Hematopoietic multipotent progenitor cell treated with erythropoietin and hydrocortisone succinate and interleukin-3 and kit ligand, for 6 days (in vitro differentiated cells): ENCODE measurements at regions not wholly inside any gene's neighbourhood (a gene's known extent, or its start where the extent isn't known, plus 50 kb on each side); places are given as distances from the start of the nearest gene placed in this dataset.
"Not testable (repeated sequence)": the region's sequence is repeated elsewhere in the genome, so short reads cannot be mapped to it uniquely, and the experiment has no call there.

Experiments used
- DNase-seq: peaks from one replicate; pipeline ENCODE4 v3.0.0-alpha.2; 2015

DNA sequence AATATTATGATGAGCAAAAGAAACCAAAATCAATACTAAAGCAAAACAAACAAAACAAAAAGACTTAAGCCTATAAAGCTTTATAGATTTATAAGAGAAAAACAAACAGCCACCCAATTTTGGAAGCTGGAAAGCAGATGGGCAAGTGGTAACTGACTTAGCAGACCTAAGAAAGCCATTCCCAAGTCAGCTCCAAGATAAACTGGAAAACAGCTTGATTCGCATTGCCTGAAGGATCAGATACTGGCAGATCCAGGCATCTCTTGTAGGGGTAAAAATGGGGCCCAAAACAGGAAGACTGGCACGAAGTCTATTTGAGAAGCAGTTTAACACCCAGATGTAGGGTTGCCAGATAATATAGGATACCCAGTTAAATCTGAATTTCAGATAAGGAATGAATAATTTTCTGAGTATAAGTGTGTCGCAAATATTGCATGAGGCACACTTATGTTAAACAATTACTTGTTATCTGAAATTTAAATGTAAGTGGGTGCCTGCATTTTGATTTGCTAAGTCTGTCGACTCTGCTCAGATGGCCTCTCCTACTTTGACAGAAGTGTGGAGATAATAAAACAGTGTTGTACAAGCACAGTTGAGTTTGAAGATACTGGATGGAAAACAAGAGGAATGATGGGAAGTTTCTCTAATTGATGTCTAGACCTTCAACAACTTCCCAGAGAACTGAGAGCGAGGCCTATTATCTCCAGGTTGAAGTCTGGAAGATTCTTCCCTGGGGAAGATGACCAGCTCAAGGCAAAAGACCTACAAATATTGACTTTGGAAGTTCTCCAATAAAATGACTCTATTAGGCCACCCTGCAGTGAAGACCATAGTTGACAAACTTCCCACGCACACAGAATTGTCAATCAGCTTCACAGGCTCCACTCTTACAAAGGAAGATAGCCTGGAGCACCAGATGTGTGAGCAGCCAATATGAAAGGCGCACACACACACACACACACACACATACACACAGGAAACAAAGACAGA is 113.4 kb downstream of the FAM50B start:
- DNase-seq, result no peak

DNA sequence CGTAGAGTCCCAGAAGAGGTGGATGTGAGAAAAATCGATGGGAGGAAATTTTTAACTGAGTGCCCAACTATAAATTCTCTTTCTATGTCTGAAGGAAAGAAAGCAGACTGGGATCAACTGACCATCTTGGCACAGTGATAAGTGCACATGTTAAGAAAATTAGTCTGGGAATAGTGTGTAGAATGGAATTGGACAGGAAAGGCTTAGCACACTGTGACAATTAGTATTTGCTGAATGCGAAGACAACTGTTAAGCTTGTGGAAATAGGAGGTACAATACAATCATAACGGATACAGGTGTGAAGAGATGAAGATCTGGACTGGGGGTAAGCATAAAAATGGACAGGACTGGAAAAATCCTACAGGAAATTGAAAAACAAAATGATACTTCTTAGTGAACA is 114.3 kb downstream of the FAM50B start:
- no peak for DNase-seq

DNA sequence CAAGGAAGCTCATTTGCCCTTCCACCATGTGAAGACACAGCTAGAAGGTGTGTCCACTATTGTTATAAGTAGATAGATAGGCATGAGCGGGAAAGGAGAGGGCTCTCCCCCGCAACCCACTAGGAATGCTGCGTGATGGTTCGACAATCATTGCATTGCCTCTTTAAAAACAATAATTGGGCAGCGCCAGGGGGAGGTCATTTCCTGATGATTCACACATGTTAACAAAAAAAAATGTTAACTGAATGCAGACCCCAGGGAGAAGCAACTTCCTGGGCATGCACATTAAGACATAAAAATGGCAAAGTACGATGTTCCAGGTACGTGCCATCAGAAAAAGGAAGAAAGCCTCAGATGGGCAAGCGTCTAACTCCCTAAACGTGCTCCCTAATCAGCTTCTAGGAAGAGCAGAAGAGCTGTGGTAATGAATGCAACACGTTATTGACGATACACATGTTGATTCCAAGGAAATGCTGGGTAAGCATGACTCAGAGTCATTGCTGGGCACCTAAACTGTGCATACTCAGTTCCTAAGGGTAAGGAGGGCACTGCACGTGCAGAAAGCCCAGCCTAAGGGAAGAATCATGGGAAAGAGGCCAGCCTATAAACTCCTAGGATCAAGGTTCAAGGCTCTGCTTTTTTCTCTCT is 113.7 kb downstream of the FAM217A start:
- no peak for DNase-seq

DNA sequence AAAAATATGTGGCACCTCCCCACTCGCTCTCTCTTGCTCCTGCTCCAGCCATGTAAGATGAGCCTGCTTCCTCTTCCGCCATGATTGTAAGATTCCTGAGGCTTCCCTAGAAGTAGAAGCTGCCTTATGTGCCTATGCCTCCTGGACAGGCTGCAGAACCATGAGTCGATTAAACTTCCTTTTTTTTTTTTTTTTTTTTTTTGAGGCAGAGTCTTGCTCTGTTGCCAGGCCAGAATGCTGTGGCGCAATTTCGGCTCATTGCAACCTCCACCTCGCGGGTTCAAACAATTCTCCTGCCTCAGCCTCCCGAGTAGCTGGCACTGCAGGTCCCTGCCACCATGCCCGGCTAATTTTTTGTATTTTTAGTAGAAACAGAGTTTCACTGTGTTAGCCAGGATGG is 112.5 kb downstream of the FAM217A start:
- DNase-seq, result no peak

DNA sequence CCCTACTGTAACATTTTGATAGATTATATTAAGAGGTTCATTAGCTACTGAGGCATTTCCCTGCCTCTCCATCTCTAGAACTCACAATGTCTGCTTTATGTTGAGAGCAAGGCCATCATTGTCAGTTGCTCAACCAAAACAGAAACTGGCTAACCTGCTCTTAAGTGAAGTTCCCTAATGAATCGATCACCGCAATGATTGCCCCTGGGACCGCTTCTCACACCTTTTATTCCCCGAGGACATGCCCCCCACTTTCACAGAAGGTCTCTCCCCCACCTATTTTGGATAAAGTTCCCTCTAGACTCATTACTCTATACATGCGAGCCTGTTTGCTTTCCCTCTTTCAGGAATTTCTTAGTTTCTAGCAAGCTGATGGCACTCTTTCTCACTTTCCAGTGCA is 108.8 kb downstream of the FAM217A start:
- no peak for DNase-seq

DNA sequence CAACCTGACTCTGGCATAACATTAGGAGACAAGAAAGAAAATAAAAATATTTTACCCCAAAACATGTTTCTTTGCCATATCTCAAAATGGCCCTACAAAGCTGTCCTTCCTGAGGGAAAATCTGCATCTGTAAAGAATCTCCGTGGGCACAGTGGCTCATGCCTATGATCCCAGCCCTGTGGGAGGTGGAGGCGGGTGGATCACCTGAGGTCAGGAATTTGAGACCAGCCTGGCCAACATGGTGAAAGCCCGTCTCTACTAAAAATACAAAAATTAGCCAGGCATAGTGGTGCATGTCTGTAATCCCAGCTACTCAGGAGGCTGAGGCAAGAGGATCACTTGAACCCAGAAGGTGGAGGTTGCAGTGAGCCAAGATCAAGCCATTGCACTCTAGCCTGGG is 105.8 kb downstream of the FAM217A start:
- DNase-seq, result not testable (repeated sequence)

DNA sequence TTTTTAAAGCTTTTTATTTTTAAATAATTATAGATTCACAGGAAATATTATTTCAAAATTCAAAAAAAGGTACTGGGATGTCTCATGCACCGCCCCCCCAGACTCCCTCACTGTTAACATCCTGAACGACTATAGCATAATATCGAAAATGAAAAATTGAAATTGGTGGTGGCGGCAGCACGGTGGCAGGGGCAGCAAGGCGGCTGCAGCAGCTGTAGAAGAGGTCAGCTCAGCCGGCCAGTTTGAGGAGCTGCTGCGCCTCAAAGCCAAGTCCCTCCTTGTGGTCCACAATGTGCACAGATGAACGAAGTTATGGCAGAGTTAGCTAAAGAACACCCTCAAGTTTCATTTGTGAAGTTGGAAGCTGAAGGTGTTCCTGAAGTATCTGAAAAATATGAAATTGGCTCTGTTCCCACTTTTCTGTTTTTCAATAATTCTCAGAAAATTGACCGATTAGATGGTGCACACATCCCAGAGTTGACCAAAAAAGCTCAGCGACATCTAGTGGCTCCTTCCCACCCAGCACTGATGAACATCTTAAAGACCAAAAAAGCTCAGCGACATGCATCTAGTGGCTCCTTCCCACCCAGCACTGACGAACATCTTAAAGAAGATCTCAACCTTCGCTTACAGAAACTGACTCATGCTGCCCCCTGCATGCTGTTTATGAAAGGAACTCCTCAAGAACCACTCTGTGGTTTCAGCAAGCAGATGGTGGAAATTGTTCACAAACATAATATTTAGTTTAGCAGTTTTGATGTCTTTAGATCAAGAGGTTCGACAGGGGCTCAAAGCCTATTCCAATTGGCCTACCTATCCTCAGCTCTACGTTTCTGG is 100.8 kb downstream of the FAM217A start:
- peak; percentile 89 for DNase-seq

DNA sequence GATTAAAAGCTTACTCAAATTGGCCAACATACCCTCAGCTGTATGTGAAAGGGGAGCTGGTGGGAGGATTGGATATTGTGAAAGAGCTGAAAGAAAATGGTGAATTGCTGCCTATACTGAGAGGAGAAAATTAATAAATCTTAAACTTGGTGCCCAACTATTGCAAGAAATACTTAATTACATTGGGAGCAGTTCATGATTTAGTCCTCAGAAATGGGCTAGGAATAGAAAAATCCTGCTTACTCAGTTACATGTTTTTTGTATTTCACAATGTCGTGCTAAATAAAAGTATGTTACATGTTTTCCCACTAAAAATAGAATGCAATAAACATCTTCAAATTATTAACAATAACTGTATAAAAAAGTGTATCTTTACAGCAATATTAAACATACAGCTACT is 100.0 kb downstream of the FAM217A start:
- not testable (repeated sequence) for DNase-seq

DNA sequence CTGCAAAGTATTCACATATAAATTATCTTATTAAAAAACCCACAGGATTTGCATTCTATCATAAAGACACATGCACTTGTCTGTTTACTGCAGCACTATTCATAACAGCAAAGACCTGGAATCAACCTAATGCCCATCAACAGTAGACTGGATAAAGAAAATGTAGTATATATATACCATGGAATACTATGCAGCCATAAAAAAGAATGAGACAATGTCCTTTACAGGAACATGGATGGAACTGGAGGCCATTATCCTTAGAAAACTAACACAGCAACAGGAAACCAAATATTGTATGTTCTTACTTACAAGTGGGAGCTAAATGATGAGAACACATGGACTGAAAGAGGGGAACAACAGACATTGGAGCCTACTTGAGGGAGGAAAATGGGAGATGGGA is 97.0 kb downstream of the FAM217A start:
- no peak for DNase-seq

DNA sequence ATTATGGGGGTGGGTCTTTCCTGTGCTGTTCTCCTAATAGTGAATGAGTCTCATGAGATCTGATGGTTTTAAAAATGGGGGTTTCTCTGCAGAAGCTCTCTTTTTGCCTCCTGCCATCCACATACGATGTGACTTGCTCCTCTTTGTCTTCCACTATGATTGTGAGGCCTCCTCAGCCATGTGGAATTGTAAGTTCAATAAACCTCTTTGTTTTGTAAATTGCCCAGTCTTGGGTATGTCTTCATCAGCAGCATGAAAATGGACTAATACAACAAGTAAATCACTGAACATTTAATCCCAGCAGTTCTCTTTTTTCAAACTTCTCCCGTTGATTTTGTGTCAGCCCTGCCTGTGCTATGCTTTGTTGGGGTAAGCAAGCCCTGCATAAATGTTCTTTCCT is 95.2 kb downstream of the FAM217A start:
- no peak for DNase-seq

DNA sequence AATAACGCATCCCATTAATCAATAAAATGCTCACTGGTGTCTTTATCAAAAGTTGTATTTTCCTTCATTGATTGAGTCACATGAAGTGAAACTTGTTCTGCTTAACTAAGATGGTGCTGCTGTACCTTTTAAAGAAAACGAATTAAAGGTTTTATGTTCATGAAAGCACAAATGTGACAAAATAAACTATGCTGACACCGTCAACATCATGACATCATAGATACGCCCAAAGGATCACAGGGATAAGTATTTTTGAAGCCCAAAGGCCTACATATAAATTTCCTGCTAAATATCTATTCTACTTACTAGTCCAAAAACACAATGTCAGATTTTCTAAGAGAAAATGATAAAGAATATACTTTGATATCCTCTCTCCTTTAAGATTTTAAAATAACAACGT is 94.4 kb downstream of the FAM217A start:
- DNase-seq, result no peak

DNA sequence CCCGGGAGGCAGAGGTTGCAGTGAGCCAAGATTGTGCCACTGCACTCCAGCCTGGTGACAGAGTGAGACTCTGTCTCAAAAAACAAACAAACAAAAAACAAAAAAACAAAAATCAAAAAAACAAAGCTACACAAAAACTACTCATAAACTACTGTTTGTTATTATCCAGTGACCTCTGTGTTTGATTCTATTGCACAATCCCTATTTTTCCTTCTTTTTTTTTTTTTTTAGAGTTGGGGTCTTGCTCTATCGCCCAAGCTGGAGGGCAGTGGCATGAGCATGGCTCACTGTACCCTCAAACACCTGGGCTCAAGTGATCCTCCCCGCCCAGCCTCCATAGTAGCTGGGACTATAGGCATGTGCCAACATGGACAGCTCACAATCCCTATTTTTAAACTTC is 92.7 kb downstream of the FAM217A start:
- DNase-seq, result no peak

DNA sequence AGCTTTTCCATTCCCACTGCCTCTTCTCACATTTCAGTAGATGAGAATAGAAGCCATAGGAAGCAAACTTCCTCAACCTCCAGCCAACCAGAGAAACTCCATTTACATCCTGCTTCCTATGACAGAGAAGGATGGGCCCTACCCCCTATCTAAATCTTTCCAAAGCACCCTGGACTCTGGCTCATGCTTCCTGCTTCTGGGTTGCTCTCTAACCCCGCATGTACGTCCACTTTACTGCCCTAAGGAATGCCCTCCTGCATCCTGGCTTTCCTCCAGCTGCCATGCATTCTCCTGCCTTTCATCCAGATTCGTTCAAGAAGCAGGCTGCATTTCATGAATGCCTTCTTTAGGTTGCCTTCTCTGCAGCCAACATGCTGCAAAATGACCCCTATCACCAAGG is 91.9 kb downstream of the FAM217A start:
- no peak for DNase-seq

DNA sequence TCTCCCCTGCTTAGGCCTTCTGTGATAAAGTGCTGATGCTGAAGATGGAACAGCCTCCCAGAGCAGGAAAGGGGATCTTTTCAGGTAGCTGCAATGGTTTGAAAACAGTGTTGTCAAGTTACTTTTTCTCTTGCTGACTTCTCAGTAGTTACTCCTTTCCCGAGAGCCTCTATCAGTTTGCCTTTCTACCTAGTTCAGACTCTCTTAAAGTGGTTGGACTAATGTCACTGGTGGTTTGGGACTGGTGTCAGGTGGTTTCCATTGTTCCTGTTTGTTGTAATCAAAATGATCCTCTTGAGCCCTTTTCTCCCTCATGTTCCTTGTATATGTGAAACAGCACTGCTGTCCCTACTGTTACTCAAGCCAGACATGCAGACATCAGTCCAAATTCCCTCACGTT is 91.4 kb downstream of the FAM217A start:
- no peak for DNase-seq

DNA sequence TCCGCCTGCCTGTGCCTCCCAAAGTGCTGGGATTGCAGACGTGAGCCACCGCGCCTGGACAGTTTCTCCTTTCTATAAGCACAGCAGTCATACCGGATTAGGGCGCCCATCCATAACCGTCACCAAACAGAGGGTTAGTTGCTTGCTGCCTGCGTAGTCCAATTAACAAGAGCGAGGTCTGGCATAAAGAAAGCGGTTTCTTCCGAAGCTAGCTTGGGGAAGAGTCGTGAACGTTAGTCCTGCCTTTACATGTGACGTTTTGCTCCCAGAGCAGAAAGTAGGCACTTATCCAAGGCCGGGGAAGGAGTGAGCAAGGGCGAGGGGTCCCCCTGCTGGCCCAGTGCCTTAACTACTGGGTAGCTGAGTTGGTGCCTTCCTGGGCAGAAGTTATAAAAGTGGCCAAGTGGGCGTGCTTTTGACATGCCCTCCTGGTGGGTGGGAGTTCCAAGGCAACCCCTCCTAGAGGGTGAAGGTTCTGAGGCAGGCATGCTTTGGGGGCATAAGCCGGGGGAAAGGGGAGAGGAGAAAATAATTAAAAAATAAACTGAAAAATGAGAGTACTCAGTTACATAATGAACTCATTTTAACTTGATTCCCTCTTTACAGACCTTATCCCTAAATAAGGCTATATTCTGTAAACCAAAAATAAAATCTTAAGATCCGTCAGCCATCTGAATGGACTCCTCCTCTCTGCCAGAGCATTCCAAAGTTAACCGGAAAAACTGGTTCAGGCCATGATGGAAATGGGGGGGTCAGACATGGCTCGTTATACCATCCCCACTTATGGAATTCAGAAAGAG is 88.0 kb downstream of the FAM217A start:
- DNase-seq, result peak; percentile 93

DNA sequence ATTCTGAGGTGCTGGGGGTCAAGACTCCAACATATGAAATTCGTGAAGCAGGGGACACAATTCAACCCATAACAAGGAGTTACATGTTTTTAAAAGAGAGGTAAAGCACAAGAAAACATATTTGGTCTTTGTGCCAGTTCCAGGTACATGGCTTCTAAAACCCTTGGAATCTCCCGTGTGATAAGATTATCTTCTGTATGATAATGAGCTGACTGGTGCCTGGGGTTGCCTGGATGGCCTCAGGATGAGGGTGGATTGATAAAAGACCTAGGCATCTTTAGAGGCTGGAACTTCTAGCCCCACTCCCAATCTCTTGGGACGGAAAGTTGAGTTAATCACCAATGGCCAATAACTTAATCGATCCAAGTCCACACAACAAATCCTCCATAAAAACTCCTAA is 87.0 kb downstream of the FAM217A start:
- no peak for DNase-seq

DNA sequence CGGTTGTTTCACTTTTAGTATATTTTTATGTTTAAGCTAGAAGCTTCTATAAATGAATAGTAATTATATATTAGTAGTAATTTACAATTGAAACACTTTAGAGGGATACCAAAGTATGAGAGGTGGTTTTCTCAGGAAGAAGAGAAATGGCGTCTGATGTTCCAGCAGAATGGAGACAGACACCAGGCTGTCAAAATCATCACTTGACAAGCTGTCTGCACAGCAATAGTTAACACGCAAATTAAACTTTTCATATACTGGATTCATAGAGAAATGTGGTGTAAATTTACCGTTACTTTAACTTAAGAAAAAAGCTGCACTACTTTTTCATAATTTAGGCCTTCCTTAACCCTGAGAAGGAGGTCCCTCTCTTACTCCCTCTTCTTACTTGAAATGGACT is 82.6 kb downstream of the FAM217A start:
- DNase-seq, result no peak

DNA sequence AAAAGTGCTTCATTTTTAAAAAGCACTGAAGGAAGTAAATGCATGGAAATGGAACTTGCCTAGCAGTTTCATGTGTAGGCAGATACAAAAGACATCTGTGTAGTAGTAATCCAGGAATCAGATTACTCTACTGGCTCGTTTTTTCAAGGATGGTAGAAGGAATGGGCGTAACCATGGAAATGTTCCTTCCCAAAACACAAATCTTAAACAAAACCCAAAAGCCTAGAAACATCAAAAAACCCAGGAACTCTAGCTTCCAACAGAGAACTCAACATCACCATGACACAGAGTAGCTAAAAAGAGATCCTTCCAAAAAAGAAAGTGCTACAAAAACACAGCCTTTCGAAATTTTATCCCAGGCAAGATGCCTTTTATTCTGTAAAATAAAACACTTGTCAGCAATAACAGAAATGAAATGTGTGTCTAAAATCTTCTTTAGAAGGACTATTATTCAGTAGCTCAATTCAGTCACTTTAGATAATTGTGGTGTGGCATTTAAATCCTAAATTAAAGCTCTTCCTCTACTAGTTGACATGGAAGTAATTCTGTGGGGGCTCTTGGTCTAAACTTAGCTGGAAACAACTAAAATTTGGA is 81.7 kb downstream of the FAM217A start:
- no peak for DNase-seq

DNA sequence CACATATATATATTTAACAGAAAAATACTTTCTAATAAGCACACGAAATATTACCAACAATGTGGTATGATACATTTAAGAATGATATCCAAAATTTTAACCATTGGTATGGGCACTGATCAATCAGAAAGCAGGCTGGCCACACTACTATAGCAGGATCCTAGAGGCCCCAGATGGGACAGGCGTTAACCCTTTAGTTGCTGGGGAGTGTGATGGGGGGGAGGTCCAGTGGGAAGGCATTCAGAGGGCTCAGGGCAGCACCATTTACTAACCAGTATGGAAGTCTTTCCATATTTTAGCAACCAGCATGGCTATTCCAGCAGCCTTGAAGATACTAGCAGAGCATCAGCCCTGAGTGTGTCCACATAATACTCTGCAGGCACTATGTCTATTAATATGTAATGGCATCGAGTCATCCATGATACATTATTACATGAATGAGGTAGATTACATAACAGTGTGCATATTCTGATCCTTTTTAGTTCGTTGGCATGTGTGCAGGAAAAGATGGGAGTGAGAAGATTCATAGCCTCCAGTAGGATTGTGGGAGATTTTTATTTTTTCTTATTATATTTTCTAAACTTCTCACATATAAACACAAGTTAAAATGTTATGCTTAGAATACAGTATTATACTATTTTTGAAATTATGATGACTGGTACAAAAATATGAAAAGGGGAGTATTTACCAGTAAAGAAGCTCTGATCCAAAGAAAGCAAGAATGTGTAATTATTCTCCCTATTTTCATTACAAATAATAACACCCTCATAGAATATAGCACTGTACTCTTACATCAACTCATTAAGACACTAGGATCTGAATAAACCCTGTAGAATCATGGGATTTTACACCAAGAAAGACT is 78.9 kb downstream of the FAM217A start:
- no peak for DNase-seq

DNA sequence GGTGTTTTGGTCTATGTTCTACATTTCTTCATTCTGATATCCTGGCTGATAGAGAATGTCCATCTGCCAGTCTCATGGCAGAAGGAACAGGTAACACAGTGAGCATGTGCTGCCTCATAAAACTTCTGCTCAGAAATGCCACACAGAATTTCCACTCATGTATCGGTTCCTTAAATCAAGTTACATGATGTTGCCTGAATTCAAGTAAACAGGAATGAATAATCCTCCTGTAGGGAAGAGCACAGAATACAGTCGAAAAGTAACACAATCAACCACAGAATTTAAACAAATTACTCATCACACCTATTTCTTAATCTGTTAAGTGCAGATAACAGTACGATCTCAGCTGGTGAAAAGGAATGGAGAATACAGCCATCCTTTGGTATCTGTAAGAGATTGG is 74.7 kb downstream of the FAM217A start:
- no peak for DNase-seq
